IMR-90 (cell line): ENCODE measurements at regions not wholly inside any gene's neighbourhood (a gene's known extent, or its start where the extent isn't known, plus 50 kb on each side); places are given as distances from the start of the nearest gene placed in this dataset.

Experiments
- BHLHE40 ChIP-seq: fragments of 150-350 bp; IDR thresholded peaks from 2 replicates; pipeline ENCODE4 v1.6.1; 2016; ENCODE audit warnings: mild to moderate bottlenecking, low read depth, low read length
- CEBPB ChIP-seq: IDR thresholded peaks from 2 replicates; pipeline ENCODE4 v1.6.1; 2012; ENCODE audit warnings: low read depth, low read length, improper control_type of control experiment
- CHD1 ChIP-seq: IDR thresholded peaks from 2 replicates; pipeline ENCODE4 v1.6.1; 2012; ENCODE audit warnings: low read depth, low read length, improper control_type of control experiment
- FOS ChIP-seq: fragments of 150-350 bp; IDR thresholded peaks from 2 replicates; pipeline ENCODE4 v1.6.1; 2016; ENCODE audit warnings: low read depth, low read length
- MAFK ChIP-seq: IDR thresholded peaks from 2 replicates; pipeline ENCODE4 v1.6.1; 2012; ENCODE audit warnings: low read depth, low read length, improper control_type of control experiment
- MAZ ChIP-seq: IDR thresholded peaks from 2 replicates; pipeline ENCODE4 v1.6.1; 2012; ENCODE audit warnings: low read depth, mild to moderate bottlenecking, low read length, improper control_type of control experiment, moderate library complexity, borderline replicate concordance
- MXI1 ChIP-seq: IDR thresholded peaks from 2 replicates; pipeline ENCODE4 v1.6.1; 2012; ENCODE audit warnings: low read depth, mild to moderate bottlenecking, low read length, moderate library complexity, borderline replicate concordance
- POLR2A ChIP-seq: IDR thresholded peaks from 2 replicates; pipeline ENCODE4 v1.6.1; 2012; ENCODE audit warnings: mild to moderate bottlenecking, low read depth, low read length
- RAD21 ChIP-seq: IDR thresholded peaks from 2 replicates; pipeline ENCODE4 v1.6.1; 2012; ENCODE audit warnings: low read length, improper control_type of control experiment
- RFX5 ChIP-seq: IDR thresholded peaks from 2 replicates; pipeline ENCODE4 v1.8.0; 2012; ENCODE audit warnings: low read depth, mild to moderate bottlenecking, low read length, moderate library complexity
- SMC3 ChIP-seq: fragments of 150-350 bp; IDR thresholded peaks from 2 replicates; pipeline ENCODE4 v1.6.1; 2016; ENCODE audit warnings: low read depth, mild to moderate bottlenecking, antibody characterized with exemption, low read length, moderate library complexity
- TF ChIP-seq, protein P1 (sequence below): conservative IDR thresholded peaks from 2 replicates; pipeline ENCODE4 v1.5.1; 2012; ENCODE audit warnings: mild to moderate bottlenecking, low read depth, low read length, improper control_type of control experiment

DNA sequence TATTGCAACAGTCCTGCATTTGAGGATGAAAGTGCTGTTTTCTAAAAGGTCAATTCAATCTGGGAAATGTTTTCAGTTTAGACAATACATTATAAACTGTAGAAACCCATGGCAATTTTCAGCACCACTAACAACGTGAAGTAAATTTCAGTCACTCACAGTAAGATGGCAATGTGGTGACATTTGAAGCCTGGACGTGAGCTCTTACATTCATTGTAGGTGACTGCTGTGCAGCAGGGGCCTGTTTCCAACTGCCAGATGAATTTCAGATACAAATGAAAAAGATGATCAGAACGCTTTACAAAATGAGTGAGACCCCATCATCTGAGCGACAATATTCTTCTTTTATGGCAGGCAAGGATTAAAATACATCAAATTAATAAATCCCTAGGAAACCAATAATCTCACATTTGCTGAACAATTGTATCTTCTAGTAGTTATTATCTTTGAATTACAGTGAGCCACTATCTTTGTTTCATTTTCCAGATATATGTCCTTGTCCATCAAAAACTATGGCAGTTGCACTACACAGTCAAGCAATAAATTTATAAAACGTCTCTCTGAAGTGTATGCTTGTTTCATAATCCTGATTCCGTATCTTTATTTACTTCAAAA, 1816.8 kb downstream of the OLFM4 start:
- TF ChIP-seq, protein P1, sequence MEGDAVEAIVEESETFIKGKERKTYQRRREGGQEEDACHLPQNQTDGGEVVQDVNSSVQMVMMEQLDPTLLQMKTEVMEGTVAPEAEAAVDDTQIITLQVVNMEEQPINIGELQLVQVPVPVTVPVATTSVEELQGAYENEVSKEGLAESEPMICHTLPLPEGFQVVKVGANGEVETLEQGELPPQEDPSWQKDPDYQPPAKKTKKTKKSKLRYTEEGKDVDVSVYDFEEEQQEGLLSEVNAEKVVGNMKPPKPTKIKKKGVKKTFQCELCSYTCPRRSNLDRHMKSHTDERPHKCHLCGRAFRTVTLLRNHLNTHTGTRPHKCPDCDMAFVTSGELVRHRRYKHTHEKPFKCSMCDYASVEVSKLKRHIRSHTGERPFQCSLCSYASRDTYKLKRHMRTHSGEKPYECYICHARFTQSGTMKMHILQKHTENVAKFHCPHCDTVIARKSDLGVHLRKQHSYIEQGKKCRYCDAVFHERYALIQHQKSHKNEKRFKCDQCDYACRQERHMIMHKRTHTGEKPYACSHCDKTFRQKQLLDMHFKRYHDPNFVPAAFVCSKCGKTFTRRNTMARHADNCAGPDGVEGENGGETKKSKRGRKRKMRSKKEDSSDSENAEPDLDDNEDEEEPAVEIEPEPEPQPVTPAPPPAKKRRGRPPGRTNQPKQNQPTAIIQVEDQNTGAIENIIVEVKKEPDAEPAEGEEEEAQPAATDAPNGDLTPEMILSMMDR = no peak
- TF ChIP-seq POLR2A = no peak
- no peak for TF ChIP-seq FOS
- no peak for TF ChIP-seq MAFK
- no peak for TF ChIP-seq BHLHE40
- no peak for TF ChIP-seq RFX5
- no peak for TF ChIP-seq RAD21
- TF ChIP-seq CHD1 = no peak
- TF ChIP-seq SMC3 = no peak
- no peak for TF ChIP-seq CEBPB
- no peak for TF ChIP-seq MAZ
- TF ChIP-seq MXI1 = no peak
